Activated B cell treated with CpG ODN at 0.5 μM for 24 hours (primary cell): ENCODE measurements at regions not wholly inside any gene's neighbourhood (a gene's known extent, or its start where the extent isn't known, plus 50 kb on each side); places are given as distances from the start of the nearest gene placed in this dataset.

Experiments
- ATAC-seq: fragments of 200-7000 bp; cut with Tn5 transposase; one replicate; pipeline ENCODE4 v1.10.0; 2021; ENCODE audit warnings: low read depth, mild to moderate bottlenecking, moderate library complexity
- CTCF ChIA-PET: fragments of 350-600 bp; sonication (Branson Sonifier 250); formaldehyde crosslinking; loops from one replicate; lab custom pipeline; 2021; ENCODE audit warnings: antibody characterized with exemption; lab: Charles Lee
- POLR2A ChIA-PET: fragments of 350-600 bp; sonication (Branson Sonifier 250); formaldehyde crosslinking; loops from one replicate; lab custom pipeline; 2021; ENCODE audit warnings: antibody characterized with exemption; lab: Charles Lee
- DNase-seq: peaks from one replicate; pipeline ENCODE4 v3.0.0; 2022
- H3K27ac Mint-ChIP-seq: one replicate; pipeline ENCODE4 v1.8.0; 2020; ENCODE audit warnings: mixed read lengths
- H3K27me3 Mint-ChIP-seq: one replicate; pipeline ENCODE4 v1.8.0; 2021; ENCODE audit warnings: mixed read lengths
- H3K36me3 Mint-ChIP-seq: one replicate; pipeline ENCODE4 v1.8.0; 2021; ENCODE audit warnings: low read depth, mixed read lengths
- H3K4me1 Mint-ChIP-seq: one replicate; pipeline ENCODE4 v1.8.0; 2021; ENCODE audit warnings: mixed read lengths
- H3K4me3 Mint-ChIP-seq: one replicate; pipeline ENCODE4 v1.8.0; 2020; ENCODE audit warnings: mild to moderate bottlenecking, mixed read lengths
- H3K9me3 Mint-ChIP-seq: one replicate; pipeline ENCODE4 v1.8.0; 2020; ENCODE audit warnings: mixed read lengths
- intact Hi-C: fragments of 100-400 bp; cut with micrococcal nuclease; formaldehyde crosslinking; loops from one replicate; pipeline ENCODE4 v1.15.1; 2024
- TF ChIP-seq, protein P1 (sequence below): fragments of 200-600 bp; IDR thresholded peaks from one replicate; pipeline ENCODE4 v1.8.0; 2022; ENCODE audit warnings: antibody characterized with exemption, mild to moderate bottlenecking

DNA sequence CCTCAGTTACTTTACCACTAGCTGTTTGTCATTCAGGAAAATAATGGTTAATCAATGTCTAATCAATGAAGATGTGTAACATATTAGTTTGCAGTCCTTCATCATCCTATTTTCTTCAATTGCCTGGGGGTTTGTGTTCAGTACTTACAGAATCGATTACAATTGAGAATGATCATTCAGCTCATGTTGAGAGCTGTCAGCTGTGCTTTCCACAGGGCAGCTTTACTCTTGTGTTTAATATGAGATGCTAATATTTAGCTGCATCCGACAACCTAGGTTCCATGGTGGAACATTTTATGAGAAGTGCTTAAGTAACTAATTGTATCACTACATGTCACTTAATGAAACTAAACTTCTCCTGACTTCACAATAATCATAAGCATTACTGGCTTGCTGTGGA is 191.9 kb downstream of the GRB14 start:
- Mint-ChIP-seq H3K9me3 (no peaks in the 10 kb centered on the region), H3K27ac (no peak overlapping the region), H3K36me3 (no peaks in the 10 kb centered on the region), H3K4me3 (no peak overlapping the region), H3K27me3 (no peaks in the 10 kb centered on the region), H3K4me1 (no peaks in the 10 kb centered on the region)
- TF ChIP-seq, protein P1, sequence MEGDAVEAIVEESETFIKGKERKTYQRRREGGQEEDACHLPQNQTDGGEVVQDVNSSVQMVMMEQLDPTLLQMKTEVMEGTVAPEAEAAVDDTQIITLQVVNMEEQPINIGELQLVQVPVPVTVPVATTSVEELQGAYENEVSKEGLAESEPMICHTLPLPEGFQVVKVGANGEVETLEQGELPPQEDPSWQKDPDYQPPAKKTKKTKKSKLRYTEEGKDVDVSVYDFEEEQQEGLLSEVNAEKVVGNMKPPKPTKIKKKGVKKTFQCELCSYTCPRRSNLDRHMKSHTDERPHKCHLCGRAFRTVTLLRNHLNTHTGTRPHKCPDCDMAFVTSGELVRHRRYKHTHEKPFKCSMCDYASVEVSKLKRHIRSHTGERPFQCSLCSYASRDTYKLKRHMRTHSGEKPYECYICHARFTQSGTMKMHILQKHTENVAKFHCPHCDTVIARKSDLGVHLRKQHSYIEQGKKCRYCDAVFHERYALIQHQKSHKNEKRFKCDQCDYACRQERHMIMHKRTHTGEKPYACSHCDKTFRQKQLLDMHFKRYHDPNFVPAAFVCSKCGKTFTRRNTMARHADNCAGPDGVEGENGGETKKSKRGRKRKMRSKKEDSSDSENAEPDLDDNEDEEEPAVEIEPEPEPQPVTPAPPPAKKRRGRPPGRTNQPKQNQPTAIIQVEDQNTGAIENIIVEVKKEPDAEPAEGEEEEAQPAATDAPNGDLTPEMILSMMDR: no peak
- ATAC-seq (no peak), DNase-seq (no peak)
- intact Hi-C loops: no loop called here
- CTCF ChIA-PET: interaction anchor here (0.6 kb wide), 1 partner anchor 145 kb away, joined by 3 read pairs; no protein-coding TSS in a partner anchor
- POLR2A ChIA-PET: no interaction called here

DNA sequence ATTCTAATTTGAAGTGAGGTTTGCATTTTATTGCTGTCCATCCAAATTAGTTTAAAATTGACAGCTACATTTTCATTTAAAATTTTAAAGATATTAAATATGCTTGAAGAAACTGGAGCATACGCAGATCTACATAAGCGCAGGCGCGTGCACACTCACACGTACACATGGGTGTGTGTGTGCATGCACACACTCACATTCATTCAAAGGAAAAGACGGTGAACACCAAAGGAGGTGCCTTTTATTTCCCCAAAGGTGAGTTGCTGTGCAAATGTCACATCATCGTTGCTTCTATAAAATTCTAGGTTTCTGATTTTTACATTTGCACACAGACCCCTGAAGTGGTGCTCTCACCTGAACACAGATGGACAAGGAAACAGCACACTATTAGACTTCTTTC is 194.2 kb downstream of the GRB14 start:
- TF ChIP-seq, protein P1: no peak
- no peak overlapping the region for H3K4me3 Mint-ChIP-seq
- no peaks in the 10 kb centered on the region for H3K9me3 Mint-ChIP-seq
- H3K36me3 Mint-ChIP-seq: no peaks in the 10 kb centered on the region
- H3K27ac Mint-ChIP-seq: no peak overlapping the region
- DNase-seq: no peak
- intact Hi-C loops: no loop called here
- no peaks in the 10 kb centered on the region for H3K27me3 Mint-ChIP-seq
- no peaks in the 10 kb centered on the region for H3K4me1 Mint-ChIP-seq
- POLR2A ChIA-PET: no interaction called here
- CTCF ChIA-PET: no interaction called here
- ATAC-seq: no peak

DNA sequence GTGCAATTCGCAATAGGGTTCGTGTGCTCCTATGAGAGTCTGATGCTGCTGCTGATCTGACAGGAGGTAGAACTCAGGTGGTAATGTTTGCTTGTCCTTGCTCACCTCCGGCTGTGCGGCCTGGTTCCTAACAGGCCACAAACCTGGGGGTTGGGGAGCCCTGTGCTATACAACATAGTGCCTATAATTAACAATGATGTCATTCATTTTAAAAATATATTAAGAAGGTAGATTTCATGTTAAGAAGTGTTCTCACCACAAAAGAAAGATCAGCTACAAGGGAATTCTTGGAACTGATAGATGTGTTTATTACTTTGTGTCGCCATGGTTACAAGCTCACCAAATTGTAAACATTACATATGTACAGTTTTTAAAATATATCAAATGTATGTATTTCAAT is 200.5 kb downstream of the GRB14 start:
- no peak for ATAC-seq
- no peaks in the 10 kb centered on the region for H3K27me3 Mint-ChIP-seq
- DNase-seq: no peak
- no peaks in the 10 kb centered on the region for H3K4me1 Mint-ChIP-seq
- no peaks in the 10 kb centered on the region for H3K9me3 Mint-ChIP-seq
- ChIA-PET POLR2A (no interaction called here), CTCF (no interaction called here)
- TF ChIP-seq, protein P1: no peak
- H3K27ac Mint-ChIP-seq: no peak overlapping the region
- no peak overlapping the region for H3K4me3 Mint-ChIP-seq
- no peaks in the 10 kb centered on the region for H3K36me3 Mint-ChIP-seq
- intact Hi-C loops: no loop called here

DNA sequence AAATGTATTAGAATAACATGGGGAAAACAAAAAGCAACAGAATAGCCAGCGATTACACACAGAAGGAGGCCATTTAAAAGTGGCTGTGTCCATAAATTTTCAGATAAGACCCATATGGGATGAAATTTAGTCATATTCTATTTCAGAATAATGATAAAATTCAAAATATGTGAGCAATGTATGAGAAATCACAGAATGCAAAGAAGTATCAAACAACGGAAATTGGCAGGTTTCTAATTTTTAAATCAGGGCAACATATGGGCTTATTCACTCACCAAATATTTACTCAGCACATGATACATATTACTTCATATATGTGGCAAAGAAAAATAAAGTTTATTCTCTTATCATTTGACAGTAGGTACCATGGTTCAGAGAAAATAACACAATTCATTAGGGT is 208.5 kb downstream of the GRB14 start:
- Mint-ChIP-seq H3K9me3 (peaks cover 3% of the 10 kb centered on the region), H3K4me1 (no peaks in the 10 kb centered on the region), H3K36me3 (no peaks in the 10 kb centered on the region), H3K4me3 (no peak overlapping the region), H3K27ac (no peak overlapping the region), H3K27me3 (no peaks in the 10 kb centered on the region)
- intact Hi-C loops: no loop called here
- CTCF ChIA-PET: no interaction called here
- TF ChIP-seq, protein P1: no peak
- POLR2A ChIA-PET: no interaction called here
- ATAC-seq: no peak
- DNase-seq: no peak

DNA sequence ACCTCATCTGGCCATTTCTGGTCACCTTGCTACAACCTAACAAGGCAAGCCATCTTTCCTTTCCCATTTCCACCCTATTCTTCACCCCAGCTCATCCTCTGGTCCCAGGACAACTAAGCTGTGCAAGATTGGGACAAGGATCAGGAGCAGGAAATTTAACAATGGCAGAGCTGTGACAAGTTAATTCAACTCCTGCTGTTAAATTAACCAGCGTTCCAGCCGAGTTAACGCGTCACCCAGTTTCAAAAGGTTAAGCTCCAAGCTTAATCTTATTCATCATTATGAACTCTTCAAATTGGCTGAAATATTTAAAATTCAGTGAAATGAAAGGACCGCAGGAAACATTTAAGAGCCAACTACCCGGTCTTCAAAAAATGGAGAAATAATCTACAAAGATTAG is 231.9 kb downstream of the GRB14 start:
- no peaks in the 10 kb centered on the region for H3K9me3 Mint-ChIP-seq
- CTCF ChIA-PET: no interaction called here
- DNase-seq (no peak), ATAC-seq (no peak)
- intact Hi-C loops: no loop called here
- H3K27ac Mint-ChIP-seq: no peak overlapping the region
- TF ChIP-seq, protein P1: no peak
- H3K4me3 Mint-ChIP-seq: no peak overlapping the region
- H3K27me3 Mint-ChIP-seq: no peaks in the 10 kb centered on the region
- H3K36me3 Mint-ChIP-seq: no peaks in the 10 kb centered on the region
- H3K4me1 Mint-ChIP-seq: no peaks in the 10 kb centered on the region
- POLR2A ChIA-PET: no interaction called here
